ENCODE measurements at regions not wholly inside any gene's neighbourhood (a gene's known extent, or its start where the extent isn't known, plus 50 kb on each side); places are given as distances from the start of the nearest gene placed in this dataset.

GRCh38 chr16:7027401-7027800 is 305.2 kb upstream of the RBFOX1 start:
- DNase-seq = no peak
- no peak overlapping the region for H2AFZ ChIP-seq (ENCODE audit: insufficient read depth, low read length, poor library complexity)
- H3K14ac ChIP-seq (ENCODE audit: low read length) = no peak overlapping the region
- no peak overlapping the region for H3K27ac ChIP-seq (ENCODE audit: low read depth, low read length)
- H3K18ac ChIP-seq (ENCODE audit: low read length) = no peak overlapping the region
- H3K9ac ChIP-seq (ENCODE audit: low read length) = no peak overlapping the region
- no peak overlapping the region for H3K4me2 ChIP-seq (ENCODE audit: low read length)
- H4K12ac ChIP-seq (ENCODE audit: low read depth, low read length) = no peak overlapping the region
- H4K91ac ChIP-seq (ENCODE audit: low read depth, low read length) = no peak overlapping the region
- no peak overlapping the region for H2AK5ac ChIP-seq (ENCODE audit: low read length)
- no peak overlapping the region for H2BK12ac ChIP-seq (ENCODE audit: low read length)
- peaks cover 3 to 5% of the 10 kb centered on the region in 2 experiments for H3K4me1 ChIP-seq (ENCODE audit: control insufficient read depth in 1 of 2, insufficient read depth in 2 of 2, low read length in 2 of 2)
- H2BK120ac ChIP-seq (ENCODE audit: insufficient read depth, low read length, poor library complexity) = no peak overlapping the region
- no peaks in the 10 kb centered on the region for H3K79me1 ChIP-seq (ENCODE audit: low read length)
- H3K4ac ChIP-seq (ENCODE audit: low read depth, low read length) = no peak overlapping the region
- H3K36me3 ChIP-seq (ENCODE audit: control insufficient read depth in 1 of 2, insufficient read depth in 2 of 2, low read length in 2 of 2) = no peaks in the 10 kb centered on the region
- no peak overlapping the region for H4K8ac ChIP-seq (ENCODE audit: low read depth, low read length)
- no peak overlapping the region for H3K4me3 ChIP-seq (ENCODE audit: low read depth, low read length)
- no peaks in the 10 kb centered on the region for H3K79me2 ChIP-seq (ENCODE audit: control insufficient read depth, insufficient read depth, low read length, poor library complexity)
- no peaks in the 10 kb centered on the region for H3K27me3 ChIP-seq (ENCODE audit: insufficient read depth, low read length)
- no peak overlapping the region for H2BK5ac ChIP-seq (ENCODE audit: low read depth, low read length, poor library complexity)
- no peaks in the 10 kb centered on the region for H3K9me3 ChIP-seq (ENCODE audit: insufficient read depth, low read depth, low read length)
- no peak overlapping the region for H3K23ac ChIP-seq (ENCODE audit: low read length)

DNA sequence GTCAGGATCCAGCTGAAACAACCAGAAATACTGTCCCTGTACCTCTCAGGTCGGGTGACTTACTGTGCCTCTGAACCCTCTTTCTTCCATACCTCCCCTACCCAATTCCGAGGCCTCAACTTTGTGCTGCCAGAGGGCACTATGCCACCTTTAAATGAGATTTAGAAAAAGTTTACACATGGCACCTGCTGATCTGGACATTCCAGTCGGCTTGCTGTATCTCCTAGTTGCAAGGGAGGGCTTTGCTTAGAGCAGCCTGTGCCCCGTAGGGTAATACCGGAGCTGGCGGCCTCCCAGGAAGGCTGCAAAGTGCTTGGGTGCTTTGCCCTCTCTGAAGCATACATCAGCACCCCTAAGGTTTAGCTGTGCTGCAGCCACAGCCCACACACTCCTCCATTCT is 306.0 kb upstream of the RBFOX1 start:
- Histone ChIP-seq H2AK5ac (ENCODE audit: low read length) (no peak overlapping the region), H3K4me3 (ENCODE audit: low read depth, low read length) (no peak overlapping the region), H3K27me3 (ENCODE audit: insufficient read depth, low read length) (no peaks in the 10 kb centered on the region), H3K4ac (ENCODE audit: low read depth, low read length) (no peak overlapping the region), H3K9ac (ENCODE audit: low read length) (no peak overlapping the region), H3K36me3 (ENCODE audit: control insufficient read depth in 1 of 2, insufficient read depth in 2 of 2, low read length in 2 of 2) (no peaks in the 10 kb centered on the region), H4K12ac (ENCODE audit: low read depth, low read length) (no peak overlapping the region), H4K91ac (ENCODE audit: low read depth, low read length) (no peak overlapping the region), H3K79me1 (ENCODE audit: low read length) (no peaks in the 10 kb centered on the region), H3K9me3 (ENCODE audit: insufficient read depth, low read depth, low read length) (no peaks in the 10 kb centered on the region), H2BK12ac (ENCODE audit: low read length) (no peak overlapping the region), H2BK120ac (ENCODE audit: insufficient read depth, low read length, poor library complexity) (no peak overlapping the region), H3K14ac (ENCODE audit: low read length) (no peak overlapping the region), H3K27ac (ENCODE audit: low read depth, low read length) (no peak overlapping the region), H3K4me1 (ENCODE audit: control insufficient read depth in 1 of 2, insufficient read depth in 2 of 2, low read length in 2 of 2) (peaks cover 3 to 5% of the 10 kb centered on the region in 2 experiments), H3K79me2 (ENCODE audit: control insufficient read depth, insufficient read depth, low read length, poor library complexity) (no peaks in the 10 kb centered on the region), H2AFZ (ENCODE audit: insufficient read depth, low read length, poor library complexity) (no peak overlapping the region), H4K8ac (ENCODE audit: low read depth, low read length) (no peak overlapping the region), H3K23ac (ENCODE audit: low read length) (no peak overlapping the region), H2BK5ac (ENCODE audit: low read depth, low read length, poor library complexity) (no peak overlapping the region), H3K4me2 (ENCODE audit: low read length) (no peak overlapping the region), H3K18ac (ENCODE audit: low read length) (no peak overlapping the region)
- no CpG with 5 or more reads among the region's 6 CpGs for WGBS (ENCODE audit: extremely low coverage, insufficient coverage, insufficient read length)
- DNase-seq = no peak

DNA sequence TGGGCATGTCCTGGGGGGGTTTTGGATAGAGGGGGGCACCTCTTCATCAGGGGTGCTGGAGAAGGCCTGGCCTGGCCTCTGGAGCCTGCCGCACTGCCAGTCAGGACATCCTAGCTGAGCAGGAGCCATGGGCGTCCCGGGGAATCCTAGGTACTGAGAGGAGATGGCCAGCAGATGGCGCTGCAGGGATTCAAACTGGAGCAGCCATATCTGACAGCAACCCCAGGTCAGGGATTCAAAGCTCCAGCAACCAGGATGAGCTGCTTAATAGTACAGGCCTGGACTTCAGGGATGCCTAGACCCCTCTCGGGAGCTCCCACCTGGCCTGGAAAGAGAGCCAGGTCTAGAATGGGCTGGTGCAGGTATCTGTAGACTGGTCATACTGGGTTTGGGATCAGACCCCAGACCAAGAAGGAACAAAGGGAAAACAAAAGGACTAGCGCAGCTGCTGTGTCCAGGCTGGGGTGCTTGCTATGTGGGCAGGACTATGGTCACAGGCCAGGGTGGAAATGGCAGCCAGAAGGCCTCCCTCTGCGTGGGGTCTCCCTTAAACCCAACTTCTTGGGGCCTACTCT is 306.9 kb upstream of the RBFOX1 start:
- Histone ChIP-seq H4K91ac (ENCODE audit: low read depth, low read length) (peak overlapping the region; percentile 33), H2BK120ac (ENCODE audit: insufficient read depth, low read length, poor library complexity) (peak overlapping the region; percentile 24), H3K23ac (ENCODE audit: low read length) (no peak overlapping the region), H2AFZ (ENCODE audit: insufficient read depth, low read length, poor library complexity) (no peak overlapping the region), H4K8ac (ENCODE audit: low read depth, low read length) (no peak overlapping the region), H3K4me1 (ENCODE audit: control insufficient read depth in 1 of 2, insufficient read depth in 2 of 2, low read length in 2 of 2) (peaks cover 3 to 5% of the 10 kb centered on the region in 2 experiments), H2BK12ac (ENCODE audit: low read length) (peak overlapping the region; percentile 17), H3K9me3 (ENCODE audit: insufficient read depth, low read depth, low read length) (no peaks in the 10 kb centered on the region), H3K18ac (ENCODE audit: low read length) (no peak overlapping the region), H3K9ac (ENCODE audit: low read length) (no peak overlapping the region), H3K79me2 (ENCODE audit: control insufficient read depth, insufficient read depth, low read length, poor library complexity) (no peaks in the 10 kb centered on the region), H3K27ac (ENCODE audit: low read depth, low read length) (no peak overlapping the region), H3K14ac (ENCODE audit: low read length) (no peak overlapping the region), H2AK5ac (ENCODE audit: low read length) (no peak overlapping the region), H3K4me2 (ENCODE audit: low read length) (no peak overlapping the region), H4K12ac (ENCODE audit: low read depth, low read length) (no peak overlapping the region), H2BK5ac (ENCODE audit: low read depth, low read length, poor library complexity) (no peak overlapping the region), H3K4me3 (ENCODE audit: low read depth, low read length) (no peak overlapping the region), H3K4ac (ENCODE audit: low read depth, low read length) (no peak overlapping the region), H3K79me1 (ENCODE audit: low read length) (no peaks in the 10 kb centered on the region), H3K27me3 (ENCODE audit: insufficient read depth, low read length) (no peaks in the 10 kb centered on the region), H3K36me3 (ENCODE audit: control insufficient read depth in 1 of 2, insufficient read depth in 2 of 2, low read length in 2 of 2) (no peaks in the 10 kb centered on the region)
- no CpG with 5 or more reads among the region's 7 CpGs for WGBS (ENCODE audit: extremely low coverage, insufficient coverage, insufficient read length)
- DNase-seq = peak; percentile 50 to 81

DNA sequence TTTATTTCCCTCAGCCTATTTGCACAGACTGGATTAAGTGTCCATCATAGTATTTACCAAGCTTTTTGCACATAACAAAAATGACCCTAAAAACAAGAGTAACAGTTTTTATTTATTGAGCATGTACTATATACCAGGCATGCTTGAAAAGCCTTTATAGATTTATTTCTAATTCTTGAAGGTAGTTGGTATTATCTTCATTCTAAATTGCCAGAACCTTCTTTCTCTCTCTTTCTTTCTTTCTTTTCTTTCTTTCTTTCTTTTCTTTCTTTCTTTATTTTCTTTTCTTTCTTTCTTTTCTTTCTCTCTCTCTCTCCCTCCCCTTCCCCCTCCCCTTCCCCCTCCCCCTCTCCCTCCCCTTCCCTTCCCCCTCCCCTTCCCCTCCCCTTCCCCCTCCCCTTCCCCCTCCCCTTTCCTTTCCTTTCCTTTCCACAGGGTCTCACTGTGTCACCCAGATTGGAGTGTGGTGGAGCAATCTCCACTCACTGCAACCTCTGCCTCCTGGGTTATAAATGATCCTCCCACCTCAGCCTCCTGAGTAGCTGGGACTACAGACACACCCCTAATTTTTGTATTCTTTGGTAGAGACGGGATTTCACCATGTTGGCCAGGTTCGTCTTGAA is 310.9 kb upstream of the RBFOX1 start:
- Histone ChIP-seq H2BK12ac (ENCODE audit: low read length) (no peak overlapping the region), H3K23ac (ENCODE audit: low read length) (no peak overlapping the region), H3K9ac (ENCODE audit: low read length) (no peak overlapping the region), H2AK5ac (ENCODE audit: low read length) (no peak overlapping the region), H4K8ac (ENCODE audit: low read depth, low read length) (no peak overlapping the region), H3K4me3 (ENCODE audit: low read depth, low read length) (no peak overlapping the region), H3K9me3 (ENCODE audit: insufficient read depth, low read depth, low read length) (no peaks in the 10 kb centered on the region), H3K4ac (ENCODE audit: low read depth, low read length) (no peak overlapping the region), H3K27me3 (ENCODE audit: insufficient read depth, low read length) (no peaks in the 10 kb centered on the region), H4K91ac (ENCODE audit: low read depth, low read length) (no peak overlapping the region), H2BK5ac (ENCODE audit: low read depth, low read length, poor library complexity) (no peak overlapping the region), H3K36me3 (ENCODE audit: control insufficient read depth in 1 of 2, insufficient read depth in 2 of 2, low read length in 2 of 2) (no peaks in the 10 kb centered on the region), H2AFZ (ENCODE audit: insufficient read depth, low read length, poor library complexity) (no peak overlapping the region), H3K14ac (ENCODE audit: low read length) (no peak overlapping the region), H3K79me2 (ENCODE audit: control insufficient read depth, insufficient read depth, low read length, poor library complexity) (no peaks in the 10 kb centered on the region), H3K4me1 (ENCODE audit: control insufficient read depth in 1 of 2, insufficient read depth in 2 of 2, low read length in 2 of 2) (peaks cover 3 to 5% of the 10 kb centered on the region in 2 experiments), H3K79me1 (ENCODE audit: low read length) (no peaks in the 10 kb centered on the region), H3K18ac (ENCODE audit: low read length) (no peak overlapping the region), H3K27ac (ENCODE audit: low read depth, low read length) (no peak overlapping the region), H3K4me2 (ENCODE audit: low read length) (no peak overlapping the region), H4K12ac (ENCODE audit: low read depth, low read length) (no peak overlapping the region), H2BK120ac (ENCODE audit: insufficient read depth, low read length, poor library complexity) (no peak overlapping the region)
- DNase-seq = no peak
- WGBS (ENCODE audit: extremely low coverage, insufficient coverage, insufficient read length) = no CpG with 5 or more reads among the region's 2 CpGs
